H1 (cell line): ENCODE measurements at regions not wholly inside any gene's neighbourhood (a gene's known extent, or its start where the extent isn't known, plus 50 kb on each side); places are given as distances from the start of the nearest gene placed in this dataset.

ENCODE experiments used
- TEAD4 ChIP-seq: IDR thresholded peaks from 2 replicates; pipeline ENCODE4 v1.6.1; 2012; ENCODE audit warnings: low read depth, low read length, inconsistent platforms, mixed read lengths

DNA sequence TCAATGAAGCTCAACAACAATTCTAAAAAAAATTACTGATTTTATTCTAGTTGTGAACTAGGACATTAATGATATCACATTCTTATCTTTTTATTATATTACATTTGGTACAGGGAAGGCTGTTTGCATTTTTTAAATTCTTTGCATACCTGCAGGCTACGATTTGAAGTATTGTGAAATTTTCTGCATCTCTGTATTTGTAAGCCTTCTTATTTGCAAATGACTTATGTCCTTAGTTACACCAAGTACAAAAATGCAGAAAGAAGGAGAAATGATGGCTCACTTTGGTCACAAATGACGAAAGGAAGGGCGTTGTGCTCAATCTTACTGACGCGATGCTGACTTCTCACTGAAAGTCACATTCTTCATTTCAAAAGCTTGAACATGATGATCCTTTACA is 227.5 kb upstream of the SOX11 start (continued):
- peak; percentile 61; the same call in 1 of the 2 replicates for TF ChIP-seq TEAD4
